ENCODE measurements at regions not wholly inside any gene's neighbourhood (a gene's known extent, or its start where the extent isn't known, plus 50 kb on each side); places are given as distances from the start of the nearest gene placed in this dataset.
A peak's percentile ranks its signal among the peaks of the same experiment; 100 is the strongest.

GRCh38 chr11:69918938-69919650, 99.9 kb upstream of the FGF3 start:
- peak; percentile 66 for DNase-seq

DNA sequence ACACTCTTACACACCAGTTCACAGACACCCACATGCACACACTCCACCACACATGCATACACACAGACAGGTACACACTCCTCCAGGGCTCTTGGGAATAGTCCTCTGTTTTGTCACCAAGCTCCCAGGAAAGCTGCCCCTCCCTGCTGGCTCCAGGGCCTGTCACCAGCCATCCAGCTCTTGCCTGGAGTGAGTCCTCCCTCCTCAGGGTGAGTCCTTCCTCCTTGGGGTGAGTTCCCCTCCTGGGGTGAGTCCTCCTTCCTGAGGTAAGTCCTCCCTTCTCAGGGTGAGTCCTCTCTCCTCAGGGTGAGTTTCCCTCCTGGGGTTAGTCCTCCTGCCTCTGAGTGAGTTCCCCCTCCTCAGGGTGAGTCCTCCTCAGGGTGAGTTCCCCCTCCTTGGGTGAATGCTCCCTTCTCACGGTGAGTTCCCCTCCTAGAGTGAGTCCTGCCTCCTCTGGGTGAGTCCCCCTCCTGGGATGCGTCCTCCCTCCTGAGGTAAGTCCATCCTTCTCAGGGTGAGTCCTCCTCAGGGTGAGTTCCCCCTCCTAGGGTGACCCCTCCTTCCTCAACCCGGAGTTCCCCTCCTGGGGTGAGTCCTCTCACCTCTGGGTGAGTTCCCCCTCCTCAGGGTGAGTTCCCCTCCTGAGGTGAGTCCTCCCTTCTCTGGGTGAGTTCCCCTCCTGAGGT, 100.6 kb upstream of the FGF3 start:
- DNase-seq, result no peak

- no peak for DNase-seq
These were observed 101.3 kb upstream of the FGF3 start for GRCh38 chr11:69920345-69921127.

GRCh38 chr11:69921128-69922014, 102.2 kb upstream of the FGF3 start:
- no peak for DNase-seq

- no peak for DNase-seq
These were observed 102.9 kb upstream of the FGF3 start for GRCh38 chr11:69922015-69922595.

DNA sequence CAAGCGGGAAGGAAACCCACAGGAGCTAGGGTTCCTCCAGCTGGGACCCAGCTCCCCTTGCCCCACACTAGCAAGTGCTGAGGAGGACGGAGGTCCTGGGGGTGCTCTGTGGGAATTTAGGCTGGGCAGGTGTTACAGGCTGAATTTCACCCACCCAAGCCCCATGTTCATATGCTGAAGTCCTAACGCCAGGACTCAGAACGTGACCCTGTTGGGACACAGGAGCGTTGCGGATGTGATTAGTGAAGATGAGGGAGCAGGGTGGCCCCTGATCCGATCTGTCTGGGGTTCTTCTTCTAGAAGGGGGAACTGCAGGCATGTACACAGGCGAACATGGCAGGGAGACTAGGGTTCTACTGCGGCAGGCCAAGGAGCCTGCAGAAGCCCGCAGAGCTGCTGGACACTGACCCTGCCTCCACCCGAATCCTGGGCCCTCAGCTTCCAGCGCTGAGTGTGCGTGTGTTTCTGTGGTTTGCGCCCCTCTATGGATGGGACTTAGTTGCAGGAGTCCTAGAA, 103.4 kb upstream of the FGF3 start:
- DNase-seq, result no peak

- no peak for DNase-seq
These were observed 104.0 kb upstream of the FGF3 start for GRCh38 chr11:69923196-69923595.

DNA sequence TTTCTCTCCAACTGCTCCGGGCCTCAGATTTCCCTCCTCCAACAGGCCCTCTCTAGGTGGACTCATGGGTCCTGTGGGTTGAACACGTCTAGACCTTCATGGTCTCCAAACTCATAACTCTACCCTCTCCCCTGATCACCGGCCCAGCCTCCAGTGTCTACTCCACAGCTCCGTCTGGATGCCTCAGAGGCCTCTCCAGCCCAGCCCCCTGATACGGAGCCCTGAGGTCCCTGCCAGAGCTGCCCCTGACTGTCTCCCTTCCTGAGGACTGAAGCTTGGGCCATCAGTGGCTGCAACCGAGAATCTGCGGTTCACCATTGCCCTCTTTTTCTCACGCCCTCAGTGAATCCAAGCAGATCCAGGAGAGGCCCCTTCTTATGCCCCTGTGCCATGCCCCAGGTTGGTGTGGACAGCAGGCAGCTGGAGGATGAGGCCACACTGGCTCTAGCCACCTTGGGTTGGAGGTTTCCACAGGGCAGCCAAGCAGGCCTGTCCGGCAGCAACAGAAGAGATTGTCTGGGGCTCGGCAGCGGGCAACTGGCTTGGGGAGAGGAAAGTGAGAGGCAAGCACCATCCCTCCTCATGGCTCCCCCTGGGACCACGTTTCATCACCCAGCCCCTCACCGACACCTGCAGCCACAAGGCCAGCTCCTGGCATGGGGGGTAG, 104.6 kb upstream of the FGF3 start:
- DNase-seq, result no peak

- DNase-seq, result peak; percentile 8
These were observed 105.3 kb upstream of the FGF3 start for GRCh38 chr11:69924308-69925161.

- no peak for DNase-seq
These were observed 106.4 kb upstream of the FGF3 start for GRCh38 chr11:69925366-69926196.

DNA sequence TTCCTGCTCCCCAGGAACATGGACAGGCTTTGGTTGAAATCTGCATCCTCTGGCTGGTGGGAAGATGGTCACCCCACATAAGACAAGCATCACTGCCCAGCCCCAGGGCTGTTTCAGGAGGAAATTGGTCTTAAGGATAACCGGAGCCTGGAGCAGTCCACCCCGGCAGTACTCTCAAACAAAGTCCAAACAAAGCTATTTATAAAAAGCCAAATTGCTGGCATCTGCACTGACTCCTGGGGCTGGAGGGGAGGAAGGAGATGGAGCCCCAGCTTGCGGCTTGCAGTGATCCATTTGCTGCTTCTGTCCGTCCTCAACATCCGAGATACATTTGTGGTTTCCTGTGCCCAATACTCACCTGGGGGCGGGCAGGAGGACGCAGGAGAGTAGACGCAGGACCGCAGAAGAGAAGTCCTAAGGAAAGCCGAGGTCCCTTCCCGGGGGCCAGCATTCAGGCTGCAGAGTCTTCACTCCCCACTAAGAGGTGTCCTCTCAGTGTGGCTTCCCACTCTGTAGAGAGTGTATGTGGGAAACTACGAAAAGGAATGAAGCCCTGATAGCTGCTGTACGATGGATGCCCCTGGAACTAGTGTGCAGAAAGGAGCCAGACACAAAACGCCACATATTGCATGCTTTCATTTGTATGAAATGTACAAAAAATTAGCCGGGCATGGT, 107.3 kb upstream of the FGF3 start:
- no peak for DNase-seq

GRCh38 chr11:69928121-69928520, 108.9 kb upstream of the FGF3 start:
- no peak for DNase-seq

GRCh38 chr11:69928975-69929374, 109.8 kb upstream of the FGF3 start:
- DNase-seq, result no peak

GRCh38 chr11:69930081-69931059, 111.2 kb upstream of the FGF3 start:
- DNase-seq, result no peak

DNA sequence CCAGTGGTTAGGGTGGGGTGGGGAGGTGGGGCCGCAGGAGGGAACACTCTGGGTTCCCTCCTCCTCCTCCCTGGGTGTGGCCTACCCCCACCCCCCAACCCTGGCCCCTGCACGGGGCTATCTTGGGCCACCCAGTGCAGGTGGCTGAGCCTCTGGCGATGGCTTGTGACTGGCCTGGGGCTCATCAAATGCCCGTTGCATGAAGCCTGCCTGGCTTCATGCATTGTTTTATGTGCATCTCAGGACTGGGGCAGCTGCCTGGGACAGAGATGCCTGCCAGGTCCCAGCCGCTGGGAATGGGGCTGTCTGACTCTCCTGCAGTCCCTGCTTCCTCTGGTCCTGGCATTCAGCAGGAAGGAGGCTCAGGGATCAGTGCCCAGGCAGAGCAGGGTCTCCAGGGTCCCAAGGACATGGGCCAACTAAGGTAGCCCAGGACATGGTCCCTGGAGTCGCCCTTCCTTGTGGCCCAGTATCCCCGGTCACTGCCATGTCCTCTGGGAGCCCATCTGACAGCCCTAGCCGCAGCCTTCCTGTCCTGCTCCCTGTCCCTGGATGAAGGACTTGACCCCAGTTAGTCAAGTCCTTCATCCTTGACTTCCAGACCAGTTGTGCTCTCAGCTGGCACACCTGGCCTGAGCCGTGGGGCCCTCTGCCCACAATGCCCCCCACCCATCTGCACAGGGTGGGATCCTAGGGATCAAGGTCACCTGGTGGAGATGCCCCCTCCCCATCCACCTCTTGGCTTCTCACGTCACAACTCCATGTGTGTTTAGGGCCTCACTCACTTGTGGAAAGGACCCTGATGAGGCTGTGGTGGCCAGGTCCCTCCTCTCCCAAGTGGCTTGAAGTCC, 112.1 kb upstream of the FGF3 start:
- no peak for DNase-seq

GRCh38 chr11:69931994-69932910, 113.0 kb upstream of the FGF3 start:
- no peak for DNase-seq
